ENCODE measurements at regions not wholly inside any gene's neighbourhood (a gene's known extent, or its start where the extent isn't known, plus 50 kb on each side); places are given as distances from the start of the nearest gene placed in this dataset.

- no peak overlapping the region for H2BK12ac ChIP-seq (ENCODE audit: insufficient read length, low read depth, low read length)
- H3K9me3 ChIP-seq (ENCODE audit: control insufficient read depth, low read depth, low read length) = no peaks in the 10 kb centered on the region
- Mint-ChIP-seq H3K27me3 (ENCODE audit: low read depth) (peaks cover 27% of the 10 kb centered on the region), H3K9me3 (no peaks in the 10 kb centered on the region), H3K4me1 (peaks cover 18 to 23% of the 10 kb centered on the region in 2 experiments), H3K36me3 (ENCODE audit: insufficient read depth in 1 of 3, low read depth in 3 of 3) (no peaks in the 10 kb centered on the region), H3K4me3 (no peak overlapping the region), H3K27ac (no peak overlapping the region)
- no peak overlapping the region for H4K5ac ChIP-seq (ENCODE audit: insufficient read length, low read depth, low read length)
- WGBS (ENCODE audit: extremely low coverage, insufficient read length, low lambda C conversion rate) = no CpG with 5 or more reads among the region's 15 CpGs
- no peaks in the 10 kb centered on the region for H3K79me2 ChIP-seq (ENCODE audit: insufficient read depth, low read length)
- no peak overlapping the region for H3K23ac ChIP-seq (ENCODE audit: insufficient read length, low read depth, low read length)
- H3K9ac ChIP-seq (ENCODE audit: extremely low read depth, insufficient read length, low read length) = no peak overlapping the region
- H3K56ac ChIP-seq (ENCODE audit: insufficient read length, low read depth, low read length) = no peak overlapping the region
- H3K4me1 ChIP-seq (ENCODE audit: insufficient read depth, low read length) = no peaks in the 10 kb centered on the region; the same call in 1 of the 2 replicates
- no peak overlapping the region for H2BK5ac ChIP-seq (ENCODE audit: insufficient read length, low read length)
- no peak overlapping the region for H2AFZ ChIP-seq (ENCODE audit: low read length)
- H3K27me3 ChIP-seq (ENCODE audit: insufficient read depth, low read length) = no peaks in the 10 kb centered on the region
- H3K4ac ChIP-seq (ENCODE audit: low read depth, low read length) = no peak overlapping the region
- no peaks in the 10 kb centered on the region for H3K79me1 ChIP-seq (ENCODE audit: insufficient read depth, low read depth, low read length, poor library complexity, severe bottlenecking)
- no peaks in the 10 kb centered on the region for H3K23me2 ChIP-seq (ENCODE audit: insufficient read length, low read depth, low read length, poor library complexity, severe bottlenecking)
- H4K20me1 ChIP-seq (ENCODE audit: control insufficient read depth, insufficient read depth, insufficient read length) = no peaks in the 10 kb centered on the region
- no peak overlapping the region for H3T11ph ChIP-seq (ENCODE audit: low read length)
- no peak overlapping the region for H2BK20ac ChIP-seq (ENCODE audit: low read depth, low read length, poor library complexity, severe bottlenecking)
- H2AK5ac ChIP-seq (ENCODE audit: insufficient read length, low read length) = no peak overlapping the region
- DNase-seq = peak; percentile 22
- no peak overlapping the region for H4K8ac ChIP-seq (replicated peaks; ENCODE audit: insufficient read length, low read depth, low read length)
- TF ChIP-seq CTCF (conservative IDR thresholded peaks at IDR 0.05) = no peak
- no peak overlapping the region for H3K18ac ChIP-seq (ENCODE audit: insufficient read length, low read depth, low read length)
- H4K91ac ChIP-seq (ENCODE audit: insufficient read length, low read depth, low read length) = no peak overlapping the region
- H3K4me2 ChIP-seq (ENCODE audit: insufficient read depth, insufficient read length, low read length) = no peak overlapping the region
- H2BK120ac ChIP-seq (ENCODE audit: low read depth, low read length, poor library complexity, severe bottlenecking) = no peak overlapping the region
- no peak overlapping the region for H3K14ac ChIP-seq (ENCODE audit: insufficient read depth, low read length)
- no peak overlapping the region for H3K27ac ChIP-seq (ENCODE audit: insufficient read length, low read depth, low read length)
- no peak overlapping the region for H2BK15ac ChIP-seq (ENCODE audit: low read depth, low read length)
These were observed 179.6 kb upstream of the PITX1 start for GRCh38 chr5:135213466-135214239.
